NB4 (cell line): ENCODE measurements at regions not wholly inside any gene's neighbourhood (a gene's known extent, or its start where the extent isn't known, plus 50 kb on each side); places are given as distances from the start of the nearest gene placed in this dataset.

Experiments used
- CTCF ChIP-seq: IDR thresholded peaks from one replicate; pipeline ENCODE4 v1.5.1; 2012; ENCODE audit warnings: low read depth, low read length
- MYC ChIP-seq: IDR thresholded peaks from 2 replicates; pipeline ENCODE4 v1.6.1; 2011; ENCODE audit warnings: low read depth, low read length

DNA sequence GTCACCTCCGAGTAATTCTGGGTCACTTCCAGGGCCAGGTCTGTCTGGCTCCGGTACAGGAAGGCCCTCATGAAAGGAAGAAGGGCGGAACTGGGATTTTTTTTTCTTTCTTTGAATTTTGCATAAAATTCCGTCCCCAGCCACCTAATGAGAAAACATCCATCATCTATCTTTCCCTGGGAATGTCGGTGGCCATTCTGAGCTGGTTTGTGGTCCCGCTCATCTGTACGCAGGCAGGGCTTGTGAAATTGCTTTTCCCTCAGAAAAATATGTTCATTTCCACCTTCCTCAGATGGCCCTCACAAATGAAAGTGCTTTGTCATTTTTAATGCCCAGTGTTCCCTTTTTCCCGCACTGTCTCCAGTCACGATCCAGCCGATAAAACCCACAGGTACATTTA is 353.0 kb upstream of the ZFHX3 start:
- no peak for TF ChIP-seq CTCF
- TF ChIP-seq MYC = no peak
